ENCODE measurements at regions not wholly inside any gene's neighbourhood (a gene's known extent, or its start where the extent isn't known, plus 50 kb on each side); places are given as distances from the start of the nearest gene placed in this dataset.

DNA sequence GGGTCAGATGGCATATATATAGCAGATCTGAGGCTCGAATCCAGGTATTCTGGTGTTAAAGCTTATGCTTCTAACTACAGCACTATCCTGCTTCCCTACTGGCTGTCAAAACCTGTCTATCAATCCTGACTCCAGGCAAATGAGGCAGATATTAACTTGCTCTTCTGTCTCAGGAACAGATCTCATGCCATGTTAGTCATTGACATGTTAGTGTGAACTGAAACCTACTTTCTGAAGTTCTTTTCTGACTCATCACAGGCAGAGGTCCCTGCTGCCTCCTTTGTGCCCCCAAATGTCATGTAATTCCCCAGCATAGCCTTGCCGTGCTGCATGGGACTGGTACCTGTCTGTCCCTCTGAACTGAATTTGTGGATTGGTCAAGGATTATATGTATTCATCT, 125.0 kb upstream of the SMAD3 start:
- no peak overlapping the region for H3K4me3 Mint-ChIP-seq
- H3K4me1 Mint-ChIP-seq = peaks cover 3% of the 10 kb centered on the region; the same call in 1 of the 3 replicates
- Histone ChIP-seq H3K4me3 (no peak overlapping the region), H2AFZ (no peak overlapping the region), H3K9me2 (ENCODE audit: insufficient read depth) (no peaks in the 10 kb centered on the region; the same call in 1 of the 2 replicates), H3F3A (replicated peaks; ENCODE audit: low read depth) (no peaks in the 10 kb centered on the region), H3K36me3 (ENCODE audit: insufficient read depth) (no peaks in the 10 kb centered on the region), H3K4me1 (ENCODE audit: insufficient read depth) (no peaks in the 10 kb centered on the region), H3K79me2 (replicated peaks; ENCODE audit: insufficient read depth) (no peaks in the 10 kb centered on the region), H3K4me2 (no peak overlapping the region), H3K27ac (ENCODE audit: low read depth) (no peak overlapping the region), H3K27me3 (ENCODE audit: insufficient read depth) (no peaks in the 10 kb centered on the region), H4K20me1 (replicated peaks; ENCODE audit: insufficient read depth) (no peaks in the 10 kb centered on the region)
- ATAC-seq = no peak
- no peak overlapping the region for H3K27ac Mint-ChIP-seq
- H3K9me3 Mint-ChIP-seq = peaks cover 10% of the 10 kb centered on the region; the same call in 2 of the 3 replicates
- no peak for DNase-seq (ENCODE audit: low spot score)
- TF ChIP-seq ZNF114 (CRISPR knock-in tag; IDR thresholded peaks at IDR 0.05) = no peak
- TF ChIP-seq CREB1 (CRISPR knock-in tag; IDR thresholded peaks at IDR 0.05; ENCODE audit: low read depth) = no peak
- TF ChIP-seq EZH2 (IDR thresholded peaks at IDR 0.05; ENCODE audit: low read depth, unreplicated experiment) = no peak
- no peak for TF ChIP-seq STAT1 (IDR thresholded peaks at IDR 0.05; ENCODE audit: unreplicated experiment)
- TF ChIP-seq, protein P1, sequence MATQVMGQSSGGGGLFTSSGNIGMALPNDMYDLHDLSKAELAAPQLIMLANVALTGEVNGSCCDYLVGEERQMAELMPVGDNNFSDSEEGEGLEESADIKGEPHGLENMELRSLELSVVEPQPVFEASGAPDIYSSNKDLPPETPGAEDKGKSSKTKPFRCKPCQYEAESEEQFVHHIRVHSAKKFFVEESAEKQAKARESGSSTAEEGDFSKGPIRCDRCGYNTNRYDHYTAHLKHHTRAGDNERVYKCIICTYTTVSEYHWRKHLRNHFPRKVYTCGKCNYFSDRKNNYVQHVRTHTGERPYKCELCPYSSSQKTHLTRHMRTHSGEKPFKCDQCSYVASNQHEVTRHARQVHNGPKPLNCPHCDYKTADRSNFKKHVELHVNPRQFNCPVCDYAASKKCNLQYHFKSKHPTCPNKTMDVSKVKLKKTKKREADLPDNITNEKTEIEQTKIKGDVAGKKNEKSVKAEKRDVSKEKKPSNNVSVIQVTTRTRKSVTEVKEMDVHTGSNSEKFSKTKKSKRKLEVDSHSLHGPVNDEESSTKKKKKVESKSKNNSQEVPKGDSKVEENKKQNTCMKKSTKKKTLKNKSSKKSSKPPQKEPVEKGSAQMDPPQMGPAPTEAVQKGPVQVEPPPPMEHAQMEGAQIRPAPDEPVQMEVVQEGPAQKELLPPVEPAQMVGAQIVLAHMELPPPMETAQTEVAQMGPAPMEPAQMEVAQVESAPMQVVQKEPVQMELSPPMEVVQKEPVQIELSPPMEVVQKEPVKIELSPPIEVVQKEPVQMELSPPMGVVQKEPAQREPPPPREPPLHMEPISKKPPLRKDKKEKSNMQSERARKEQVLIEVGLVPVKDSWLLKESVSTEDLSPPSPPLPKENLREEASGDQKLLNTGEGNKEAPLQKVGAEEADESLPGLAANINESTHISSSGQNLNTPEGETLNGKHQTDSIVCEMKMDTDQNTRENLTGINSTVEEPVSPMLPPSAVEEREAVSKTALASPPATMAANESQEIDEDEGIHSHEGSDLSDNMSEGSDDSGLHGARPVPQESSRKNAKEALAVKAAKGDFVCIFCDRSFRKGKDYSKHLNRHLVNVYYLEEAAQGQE (IDR thresholded peaks at IDR 0.05; ENCODE audit: unreplicated experiment) = no peak
- TF ChIP-seq, protein P2, sequence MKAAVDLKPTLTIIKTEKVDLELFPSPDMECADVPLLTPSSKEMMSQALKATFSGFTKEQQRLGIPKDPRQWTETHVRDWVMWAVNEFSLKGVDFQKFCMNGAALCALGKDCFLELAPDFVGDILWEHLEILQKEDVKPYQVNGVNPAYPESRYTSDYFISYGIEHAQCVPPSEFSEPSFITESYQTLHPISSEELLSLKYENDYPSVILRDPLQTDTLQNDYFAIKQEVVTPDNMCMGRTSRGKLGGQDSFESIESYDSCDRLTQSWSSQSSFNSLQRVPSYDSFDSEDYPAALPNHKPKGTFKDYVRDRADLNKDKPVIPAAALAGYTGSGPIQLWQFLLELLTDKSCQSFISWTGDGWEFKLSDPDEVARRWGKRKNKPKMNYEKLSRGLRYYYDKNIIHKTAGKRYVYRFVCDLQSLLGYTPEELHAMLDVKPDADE (IDR thresholded peaks at IDR 0.05) = no peak
- TF ChIP-seq, protein P3, sequence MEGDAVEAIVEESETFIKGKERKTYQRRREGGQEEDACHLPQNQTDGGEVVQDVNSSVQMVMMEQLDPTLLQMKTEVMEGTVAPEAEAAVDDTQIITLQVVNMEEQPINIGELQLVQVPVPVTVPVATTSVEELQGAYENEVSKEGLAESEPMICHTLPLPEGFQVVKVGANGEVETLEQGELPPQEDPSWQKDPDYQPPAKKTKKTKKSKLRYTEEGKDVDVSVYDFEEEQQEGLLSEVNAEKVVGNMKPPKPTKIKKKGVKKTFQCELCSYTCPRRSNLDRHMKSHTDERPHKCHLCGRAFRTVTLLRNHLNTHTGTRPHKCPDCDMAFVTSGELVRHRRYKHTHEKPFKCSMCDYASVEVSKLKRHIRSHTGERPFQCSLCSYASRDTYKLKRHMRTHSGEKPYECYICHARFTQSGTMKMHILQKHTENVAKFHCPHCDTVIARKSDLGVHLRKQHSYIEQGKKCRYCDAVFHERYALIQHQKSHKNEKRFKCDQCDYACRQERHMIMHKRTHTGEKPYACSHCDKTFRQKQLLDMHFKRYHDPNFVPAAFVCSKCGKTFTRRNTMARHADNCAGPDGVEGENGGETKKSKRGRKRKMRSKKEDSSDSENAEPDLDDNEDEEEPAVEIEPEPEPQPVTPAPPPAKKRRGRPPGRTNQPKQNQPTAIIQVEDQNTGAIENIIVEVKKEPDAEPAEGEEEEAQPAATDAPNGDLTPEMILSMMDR (conservative IDR thresholded peaks at IDR 0.05; ENCODE audit: low read depth in 2 of 2) = no peak
- TF ChIP-seq EZH2phosphoT487 (IDR thresholded peaks at IDR 0.05; ENCODE audit: unreplicated experiment) = no peak
- TF ChIP-seq, protein P4, sequence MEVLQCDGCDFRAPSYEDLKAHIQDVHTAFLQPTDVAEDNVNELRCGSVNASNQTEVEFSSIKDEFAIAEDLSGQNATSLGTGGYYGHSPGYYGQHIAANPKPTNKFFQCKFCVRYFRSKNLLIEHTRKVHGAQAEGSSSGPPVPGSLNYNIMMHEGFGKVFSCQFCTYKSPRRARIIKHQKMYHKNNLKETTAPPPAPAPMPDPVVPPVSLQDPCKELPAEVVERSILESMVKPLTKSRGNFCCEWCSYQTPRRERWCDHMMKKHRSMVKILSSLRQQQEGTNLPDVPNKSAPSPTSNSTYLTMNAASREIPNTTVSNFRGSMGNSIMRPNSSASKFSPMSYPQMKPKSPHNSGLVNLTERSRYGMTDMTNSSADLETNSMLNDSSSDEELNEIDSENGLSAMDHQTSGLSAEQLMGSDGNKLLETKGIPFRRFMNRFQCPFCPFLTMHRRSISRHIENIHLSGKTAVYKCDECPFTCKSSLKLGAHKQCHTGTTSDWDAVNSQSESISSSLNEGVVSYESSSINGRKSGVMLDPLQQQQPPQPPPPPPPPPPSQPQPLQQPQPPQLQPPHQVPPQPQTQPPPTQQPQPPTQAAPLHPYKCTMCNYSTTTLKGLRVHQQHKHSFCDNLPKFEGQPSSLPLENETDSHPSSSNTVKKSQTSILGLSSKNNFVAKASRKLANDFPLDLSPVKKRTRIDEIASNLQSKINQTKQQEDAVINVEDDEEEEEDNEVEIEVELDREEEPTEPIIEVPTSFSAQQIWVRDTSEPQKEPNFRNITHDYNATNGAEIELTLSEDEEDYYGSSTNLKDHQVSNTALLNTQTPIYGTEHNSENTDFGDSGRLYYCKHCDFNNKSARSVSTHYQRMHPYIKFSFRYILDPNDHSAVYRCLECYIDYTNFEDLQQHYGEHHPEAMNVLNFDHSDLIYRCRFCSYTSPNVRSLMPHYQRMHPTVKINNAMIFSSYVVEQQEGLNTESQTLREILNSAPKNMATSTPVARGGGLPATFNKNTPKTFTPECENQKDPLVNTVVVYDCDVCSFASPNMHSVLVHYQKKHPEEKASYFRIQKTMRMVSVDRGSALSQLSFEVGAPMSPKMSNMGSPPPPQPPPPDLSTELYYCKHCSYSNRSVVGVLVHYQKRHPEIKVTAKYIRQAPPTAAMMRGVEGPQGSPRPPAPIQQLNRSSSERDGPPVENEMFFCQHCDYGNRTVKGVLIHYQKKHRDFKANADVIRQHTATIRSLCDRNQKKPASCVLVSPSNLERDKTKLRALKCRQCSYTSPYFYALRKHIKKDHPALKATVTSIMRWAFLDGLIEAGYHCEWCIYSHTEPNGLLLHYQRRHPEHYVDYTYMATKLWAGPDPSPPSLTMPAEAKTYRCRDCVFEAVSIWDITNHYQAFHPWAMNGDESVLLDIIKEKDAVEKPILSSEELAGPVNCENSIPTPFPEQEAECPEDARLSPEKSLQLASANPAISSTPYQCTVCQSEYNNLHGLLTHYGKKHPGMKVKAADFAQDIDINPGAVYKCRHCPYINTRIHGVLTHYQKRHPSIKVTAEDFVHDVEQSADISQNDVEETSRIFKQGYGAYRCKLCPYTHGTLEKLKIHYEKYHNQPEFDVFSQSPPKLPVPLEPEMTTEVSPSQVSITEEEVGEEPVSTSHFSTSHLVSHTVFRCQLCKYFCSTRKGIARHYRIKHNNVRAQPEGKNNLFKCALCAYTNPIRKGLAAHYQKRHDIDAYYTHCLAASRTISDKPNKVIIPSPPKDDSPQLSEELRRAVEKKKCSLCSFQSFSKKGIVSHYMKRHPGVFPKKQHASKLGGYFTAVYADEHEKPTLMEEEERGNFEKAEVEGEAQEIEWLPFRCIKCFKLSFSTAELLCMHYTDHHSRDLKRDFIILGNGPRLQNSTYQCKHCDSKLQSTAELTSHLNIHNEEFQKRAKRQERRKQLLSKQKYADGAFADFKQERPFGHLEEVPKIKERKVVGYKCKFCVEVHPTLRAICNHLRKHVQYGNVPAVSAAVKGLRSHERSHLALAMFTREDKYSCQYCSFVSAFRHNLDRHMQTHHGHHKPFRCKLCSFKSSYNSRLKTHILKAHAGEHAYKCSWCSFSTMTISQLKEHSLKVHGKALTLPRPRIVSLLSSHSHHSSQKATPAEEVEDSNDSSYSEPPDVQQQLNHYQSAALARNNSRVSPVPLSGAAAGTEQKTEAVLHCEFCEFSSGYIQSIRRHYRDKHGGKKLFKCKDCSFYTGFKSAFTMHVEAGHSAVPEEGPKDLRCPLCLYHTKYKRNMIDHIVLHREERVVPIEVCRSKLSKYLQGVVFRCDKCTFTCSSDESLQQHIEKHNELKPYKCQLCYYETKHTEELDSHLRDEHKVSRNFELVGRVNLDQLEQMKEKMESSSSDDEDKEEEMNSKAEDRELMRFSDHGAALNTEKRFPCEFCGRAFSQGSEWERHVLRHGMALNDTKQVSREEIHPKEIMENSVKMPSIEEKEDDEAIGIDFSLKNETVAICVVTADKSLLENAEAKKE (CRISPR knock-in tag; IDR thresholded peaks at IDR 0.05) = no peak
- TF ChIP-seq JUNB (IDR thresholded peaks at IDR 0.05; ENCODE audit: unreplicated experiment) = no peak
- no peak for TF ChIP-seq POLR2AphosphoS5 (IDR thresholded peaks at IDR 0.05; ENCODE audit: low read depth)
- no peak for TF ChIP-seq ZNF331 (CRISPR knock-in tag; IDR thresholded peaks at IDR 0.05; ENCODE audit: low read depth)
- no peak for TF ChIP-seq NANOG (IDR thresholded peaks at IDR 0.05; ENCODE audit: borderline replicate concordance)
- peaks cover 5% of the 10 kb centered on the region; the same call in 1 of the 3 replicates for H3K36me3 Mint-ChIP-seq (ENCODE audit: low read depth)
- peaks cover 7% of the 10 kb centered on the region for H3K27me3 Mint-ChIP-seq (ENCODE audit: insufficient read depth, low read depth, poor library complexity)

Data from GM23338 (cell line).